Mesendoderm (in vitro differentiated cells): ENCODE measurements at regions not wholly inside any gene's neighbourhood (a gene's known extent, or its start where the extent isn't known, plus 50 kb on each side); places are given as distances from the start of the nearest gene placed in this dataset.

Experiments used
- DNase-seq: peaks from one replicate; pipeline ENCODE4 v3.0.0; 2013
- H2AK5ac ChIP-seq: 2 replicates; pipeline ENCODE4 v1.6.1; 2013; ENCODE audit warnings: low read length, inconsistent platforms
- H2BK120ac ChIP-seq: 2 replicates; pipeline ENCODE4 v1.6.1; 2013; ENCODE audit warnings: low read depth, mild to moderate bottlenecking, low read length, moderate library complexity, mixed read lengths
- H2BK15ac ChIP-seq: replicated peaks from 2 replicates; pipeline ENCODE4 v1.6.1; 2013; ENCODE audit warnings: low read depth, mild to moderate bottlenecking, moderate library complexity
- H2BK5ac ChIP-seq: 2 replicates; pipeline ENCODE4 v1.6.1; 2013; ENCODE audit warnings: low read length, inconsistent platforms
- H3K18ac ChIP-seq: 2 replicates; pipeline ENCODE4 v1.6.1; 2013; ENCODE audit warnings: mild to moderate bottlenecking, low read length, mixed read lengths
- H3K23ac ChIP-seq: one replicate; pipeline ENCODE4 v1.6.1; 2013; ENCODE audit warnings: low read length
- H3K27ac ChIP-seq: 2 replicates; pipeline ENCODE4 v1.5.1; 2013; ENCODE audit warnings: low read depth, mild to moderate bottlenecking, inconsistent platforms, low read length, moderate library complexity
- H3K27me3 ChIP-seq: 2 replicates; pipeline ENCODE4 v1.6.1; 2013; ENCODE audit warnings: low read length, control low read depth, mild to moderate bottlenecking, inconsistent platforms; ENCODE audit not compliant: insufficient read depth, poor library complexity
- H3K36me3 ChIP-seq: 2 replicates; pipeline ENCODE4 v1.6.1; 2013; ENCODE audit warnings: low read length, inconsistent platforms; ENCODE audit not compliant: control insufficient read depth, insufficient read depth
- H3K4ac ChIP-seq: one replicate; pipeline ENCODE4 v1.6.1; 2013; ENCODE audit warnings: low read depth, mild to moderate bottlenecking, low read length, moderate library complexity
- H3K4me1 ChIP-seq: 2 replicates; pipeline ENCODE4 v1.6.1; 2013; ENCODE audit warnings: low read depth, low read length, inconsistent platforms; ENCODE audit not compliant: control insufficient read depth
- H3K4me2 ChIP-seq: 2 replicates; pipeline ENCODE4 v1.6.1; 2013; ENCODE audit warnings: low read length
- H3K4me3 ChIP-seq: 2 replicates; pipeline ENCODE4 v1.5.1; 2013; ENCODE audit warnings: mild to moderate bottlenecking, low read length
- H3K56ac ChIP-seq: one replicate; pipeline ENCODE4 v1.6.1; 2013; ENCODE audit warnings: low read length
- H3K79me1 ChIP-seq: 2 replicates; pipeline ENCODE4 v1.6.1; 2013; ENCODE audit warnings: low read length, inconsistent platforms
- H3K79me2 ChIP-seq: 2 replicates; pipeline ENCODE4 v1.6.1; 2013; ENCODE audit warnings: mild to moderate bottlenecking, low read length; ENCODE audit not compliant: control insufficient read depth, insufficient read depth
- H3K9ac ChIP-seq: 2 replicates; pipeline ENCODE4 v1.6.1; 2013; ENCODE audit warnings: low read length, inconsistent platforms
- H4K5ac ChIP-seq: one replicate; pipeline ENCODE4 v1.6.1; 2013; ENCODE audit warnings: low read length
- H4K8ac ChIP-seq: one replicate; pipeline ENCODE4 v1.6.1; 2013; ENCODE audit warnings: low read depth, mild to moderate bottlenecking, control low read depth, low read length, moderate library complexity
- WGBS: extraction: QIAGEN DNeasy Blood & Tissue Kit; methylation state at CpG from one replicate; pipeline ENCODE4 v1.1.7; 2013; ENCODE audit warnings: low lambda C conversion rate, missing lambda C conversion rate; ENCODE audit not compliant: insufficient coverage; ENCODE audit errors: extremely low coverage; 5-methylcytosine and 5-hydroxymethylcytosine counted together

DNA sequence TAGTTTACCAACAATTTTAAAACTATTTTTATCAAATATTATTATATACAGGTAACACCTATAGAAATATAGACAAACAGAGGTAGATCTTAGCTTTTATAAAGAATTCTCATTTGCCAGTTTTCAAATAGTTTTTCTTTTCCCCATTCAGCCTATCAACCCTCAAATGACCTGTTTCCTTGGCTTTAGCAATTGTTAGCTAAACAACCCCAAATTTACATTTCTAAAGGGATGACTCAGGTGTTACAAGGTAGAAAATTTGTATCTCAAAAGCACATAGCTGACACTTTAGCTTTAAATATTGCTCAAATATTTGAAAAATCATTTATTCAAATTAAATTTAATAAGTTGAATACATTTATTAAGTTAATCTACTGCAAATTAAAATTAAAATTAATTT lies 1207.2 kb downstream of the SLITRK1 start:
- H3K23ac ChIP-seq = no peak overlapping the region
- no peak overlapping the region for H3K56ac ChIP-seq
- no peaks in the 10 kb centered on the region for H3K79me2 ChIP-seq
- H2BK5ac ChIP-seq = no peak overlapping the region
- peak; percentile 62 for DNase-seq
- no peak overlapping the region for H3K18ac ChIP-seq
- H3K36me3 ChIP-seq = no peaks in the 10 kb centered on the region
- no peak overlapping the region for H3K9ac ChIP-seq
- H3K79me1 ChIP-seq = no peaks in the 10 kb centered on the region
- no peak overlapping the region for H4K8ac ChIP-seq
- no peak overlapping the region for H3K4me2 ChIP-seq
- H3K4me3 ChIP-seq = no peak overlapping the region
- H2BK15ac ChIP-seq = no peak overlapping the region
- H2BK120ac ChIP-seq = no peak overlapping the region
- no peak overlapping the region for H3K4ac ChIP-seq
- no peak overlapping the region for H3K27ac ChIP-seq
- no peak overlapping the region for H2AK5ac ChIP-seq
- H3K4me1 ChIP-seq = no peaks in the 10 kb centered on the region
- H3K27me3 ChIP-seq = no peaks in the 10 kb centered on the region
- no peak overlapping the region for H4K5ac ChIP-seq

DNA sequence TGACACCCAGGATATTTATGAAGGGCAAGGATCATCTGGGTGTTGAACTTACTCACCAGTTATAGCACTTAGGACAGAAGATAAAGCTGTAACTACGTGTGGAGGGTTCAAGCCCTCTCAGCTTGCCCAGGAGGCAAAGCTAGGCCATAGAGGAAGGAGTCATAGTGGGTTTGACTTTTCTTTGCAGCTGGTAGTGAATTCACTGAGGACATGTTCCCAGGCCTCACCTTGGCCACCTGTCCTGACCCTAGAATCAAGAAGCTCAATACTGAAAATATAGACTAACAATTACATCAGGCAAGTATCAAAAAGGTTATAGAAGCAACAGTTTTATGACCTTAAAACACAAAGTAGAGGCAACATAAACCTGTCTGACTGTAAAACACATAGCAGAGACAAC lies 1207.7 kb downstream of the SLITRK1 start:
- Histone ChIP-seq H3K36me3 (no peaks in the 10 kb centered on the region), H3K79me1 (no peaks in the 10 kb centered on the region), H2AK5ac (no peak overlapping the region), H3K56ac (no peak overlapping the region), H3K27ac (no peak overlapping the region), H3K4ac (no peak overlapping the region), H3K4me3 (no peak overlapping the region), H3K9ac (no peak overlapping the region), H3K79me2 (no peaks in the 10 kb centered on the region), H3K27me3 (no peaks in the 10 kb centered on the region), H4K8ac (no peak overlapping the region), H3K4me2 (no peak overlapping the region), H3K18ac (no peak overlapping the region), H2BK5ac (no peak overlapping the region), H2BK120ac (no peak overlapping the region), H2BK15ac (no peak overlapping the region), H4K5ac (no peak overlapping the region), H3K23ac (no peak overlapping the region), H3K4me1 (no peaks in the 10 kb centered on the region)
- no peak for DNase-seq
- no CpG with 5 or more reads among the region's 1 CpG for whole genome bisulfite sequencing

DNA sequence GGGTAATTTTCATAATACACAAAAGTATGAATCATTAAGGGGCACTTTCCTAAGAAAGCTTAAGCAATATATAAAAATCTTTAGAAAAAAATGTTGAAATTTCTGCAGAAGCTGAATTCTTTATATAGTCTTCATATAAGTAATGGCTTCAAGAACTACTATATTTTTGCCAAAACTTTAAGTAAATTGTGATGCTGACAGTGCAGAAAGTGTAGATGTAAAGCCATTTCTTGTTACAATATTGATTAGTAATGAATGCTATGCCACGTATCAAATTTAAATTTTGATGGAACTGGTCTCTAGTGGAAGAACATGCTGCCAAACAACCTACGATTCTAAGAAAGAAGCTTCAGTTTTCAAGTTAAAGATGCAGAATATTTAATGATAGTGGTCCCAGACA lies 1210.0 kb downstream of the SLITRK1 start:
- Histone ChIP-seq H2BK120ac (no peak overlapping the region), H2BK15ac (no peak overlapping the region), H3K79me1 (no peaks in the 10 kb centered on the region), H3K27ac (no peak overlapping the region), H4K5ac (no peak overlapping the region), H3K56ac (no peak overlapping the region), H3K4me3 (no peak overlapping the region), H3K18ac (no peak overlapping the region), H3K4me2 (no peak overlapping the region), H3K27me3 (no peaks in the 10 kb centered on the region), H3K23ac (no peak overlapping the region), H4K8ac (no peak overlapping the region), H2BK5ac (no peak overlapping the region), H2AK5ac (no peak overlapping the region), H3K9ac (no peak overlapping the region), H3K4me1 (no peaks in the 10 kb centered on the region), H3K4ac (no peak overlapping the region), H3K36me3 (no peaks in the 10 kb centered on the region), H3K79me2 (no peaks in the 10 kb centered on the region)
- no peak for DNase-seq
- no CpG with 5 or more reads among the region's 2 CpGs for WGBS

DNA sequence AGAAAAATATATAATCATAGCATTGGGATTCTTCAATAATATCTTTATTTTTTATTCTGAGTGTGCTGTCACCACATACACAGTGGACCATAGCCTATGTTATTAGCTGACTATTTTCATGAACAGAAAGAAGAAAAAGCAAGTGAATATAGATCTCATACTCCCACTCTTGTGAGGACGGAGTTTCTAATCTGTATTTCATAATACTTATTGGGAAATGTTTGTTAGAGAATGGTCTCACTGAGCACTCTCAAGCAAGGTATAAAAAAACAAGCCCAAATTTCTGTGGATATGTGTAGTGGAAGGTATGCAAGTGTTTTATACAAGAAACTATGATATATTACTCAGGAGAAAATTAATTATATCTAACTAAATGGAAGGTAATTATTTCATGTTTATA lies 1218.1 kb downstream of the SLITRK1 start:
- Histone ChIP-seq H3K4me3 (no peak overlapping the region), H4K5ac (no peak overlapping the region), H3K4me2 (no peak overlapping the region), H3K4me1 (no peaks in the 10 kb centered on the region), H3K27me3 (no peaks in the 10 kb centered on the region), H2AK5ac (no peak overlapping the region), H3K56ac (no peak overlapping the region), H3K4ac (no peak overlapping the region), H3K18ac (no peak overlapping the region), H4K8ac (no peak overlapping the region), H3K36me3 (no peaks in the 10 kb centered on the region), H3K79me2 (no peaks in the 10 kb centered on the region), H3K23ac (no peak overlapping the region), H2BK15ac (no peak overlapping the region), H2BK120ac (no peak overlapping the region), H2BK5ac (no peak overlapping the region), H3K9ac (no peak overlapping the region), H3K79me1 (no peaks in the 10 kb centered on the region), H3K27ac (no peak overlapping the region)
- no peak for DNase-seq
- no CpG with 5 or more reads among the region's 1 CpG for WGBS

DNA sequence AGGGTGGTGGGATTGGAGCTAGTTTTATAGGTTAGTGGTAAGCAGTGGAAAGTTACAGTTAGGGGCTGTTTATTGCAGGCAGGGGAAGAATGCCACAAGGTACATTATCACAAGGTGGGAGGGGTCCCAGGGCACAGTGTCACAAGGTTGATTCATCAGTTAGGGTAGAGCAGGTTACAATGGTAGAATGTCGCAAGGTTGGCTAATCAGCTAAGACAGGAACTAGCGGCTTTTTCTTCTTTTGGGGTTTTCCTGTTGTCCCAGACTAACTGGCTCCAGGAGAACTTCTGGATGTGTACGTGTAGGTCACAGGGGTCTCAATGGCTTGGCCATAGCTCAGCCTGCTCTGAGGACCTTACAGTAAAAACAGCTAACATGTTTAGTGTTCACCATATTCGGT lies 1221.1 kb downstream of the SLITRK1 start:
- no peak overlapping the region for H4K5ac ChIP-seq
- H3K4me2 ChIP-seq = no peak overlapping the region
- no peak overlapping the region for H3K27ac ChIP-seq
- no peak overlapping the region for H4K8ac ChIP-seq
- H3K27me3 ChIP-seq = no peaks in the 10 kb centered on the region
- H3K9ac ChIP-seq = no peak overlapping the region
- peak; percentile 45 for DNase-seq
- H2BK120ac ChIP-seq = no peak overlapping the region
- WGBS = no CpG with 5 or more reads among the region's 4 CpGs
- no peaks in the 10 kb centered on the region for H3K79me1 ChIP-seq
- no peak overlapping the region for H3K18ac ChIP-seq
- no peak overlapping the region for H3K4me3 ChIP-seq
- H3K4ac ChIP-seq = no peak overlapping the region
- H3K23ac ChIP-seq = no peak overlapping the region
- no peak overlapping the region for H2AK5ac ChIP-seq
- no peaks in the 10 kb centered on the region for H3K79me2 ChIP-seq
- no peak overlapping the region for H2BK5ac ChIP-seq
- H3K56ac ChIP-seq = no peak overlapping the region
- H3K4me1 ChIP-seq = no peaks in the 10 kb centered on the region
- no peaks in the 10 kb centered on the region for H3K36me3 ChIP-seq
- H2BK15ac ChIP-seq = no peak overlapping the region

DNA sequence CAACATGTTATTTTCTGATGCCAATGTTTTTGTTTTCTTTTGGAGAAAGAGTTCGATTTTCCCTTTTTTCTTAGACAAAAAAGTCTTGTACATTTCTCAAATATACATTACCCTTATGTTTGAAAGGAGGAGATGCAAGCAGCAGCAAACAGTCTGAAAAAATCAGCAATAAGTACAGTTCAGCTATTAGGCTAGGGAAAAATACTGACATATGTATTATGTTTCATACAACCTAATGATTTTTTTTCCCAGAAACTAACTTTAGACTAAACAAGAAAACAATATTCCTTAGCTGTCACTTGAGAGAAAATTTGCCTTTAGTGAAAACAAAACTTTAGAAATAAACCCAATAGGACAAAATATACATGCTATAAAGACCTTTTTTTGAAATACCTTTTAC lies 1223.5 kb downstream of the SLITRK1 start:
- Histone ChIP-seq H2AK5ac (no peak overlapping the region), H2BK5ac (no peak overlapping the region), H4K8ac (no peak overlapping the region), H3K18ac (no peak overlapping the region), H3K9ac (no peak overlapping the region), H3K36me3 (no peaks in the 10 kb centered on the region), H3K4me2 (no peak overlapping the region), H3K4me3 (no peak overlapping the region), H3K79me1 (no peaks in the 10 kb centered on the region), H3K27ac (no peak overlapping the region), H3K4ac (no peak overlapping the region), H2BK120ac (no peak overlapping the region), H3K23ac (no peak overlapping the region), H3K79me2 (no peaks in the 10 kb centered on the region), H3K4me1 (no peaks in the 10 kb centered on the region), H3K27me3 (no peaks in the 10 kb centered on the region), H4K5ac (no peak overlapping the region), H2BK15ac (no peak overlapping the region), H3K56ac (no peak overlapping the region)
- no CpG with 5 or more reads among the region's 1 CpG for WGBS
- DNase-seq = no peak
